ENCODE measurements at regions not wholly inside any gene's neighbourhood (a gene's known extent, or its start where the extent isn't known, plus 50 kb on each side); places are given as distances from the start of the nearest gene placed in this dataset.
A peak's percentile ranks its signal among the peaks of the same experiment; 100 is the strongest.

GRCh38 chr6:137736911-137737310 is 130.1 kb upstream of the TNFAIP3 start:
- no peak for DNase-seq

GRCh38 chr6:137737836-137738596 is 129.0 kb upstream of the TNFAIP3 start:
- DNase-seq = no peak

- DNase-seq = no peak
These were observed 128.0 kb upstream of the TNFAIP3 start for GRCh38 chr6:137738931-137739504.

- no peak for DNase-seq
These were observed 127.5 kb upstream of the TNFAIP3 start for GRCh38 chr6:137739544-137739943.

GRCh38 chr6:137740091-137740755 is 126.8 kb upstream of the TNFAIP3 start:
- no peak for DNase-seq

- no peak for DNase-seq
These were observed 125.9 kb upstream of the TNFAIP3 start for GRCh38 chr6:137740967-137741761.

GRCh38 chr6:137743493-137743892 is 123.6 kb upstream of the TNFAIP3 start:
- no peak for DNase-seq

- DNase-seq = no peak
These were observed 122.2 kb upstream of the TNFAIP3 start for GRCh38 chr6:137744877-137745276.

GRCh38 chr6:137745321-137745720 is 121.7 kb upstream of the TNFAIP3 start:
- DNase-seq = no peak

- DNase-seq = no peak
These were observed 120.8 kb upstream of the TNFAIP3 start for GRCh38 chr6:137746264-137746663.

- peak; percentile 31 for DNase-seq
These were observed 117.3 kb upstream of the TNFAIP3 start for GRCh38 chr6:137749696-137750211.

GRCh38 chr6:137750297-137750696 is 116.8 kb upstream of the TNFAIP3 start:
- no peak for DNase-seq

- DNase-seq = no peak
These were observed 115.1 kb upstream of the TNFAIP3 start for GRCh38 chr6:137751768-137752560.

GRCh38 chr6:137754366-137754765 is 112.7 kb upstream of the TNFAIP3 start:
- DNase-seq = no peak

GRCh38 chr6:137754866-137755265 is 112.2 kb upstream of the TNFAIP3 start:
- no peak for DNase-seq

GRCh38 chr6:137755284-137755683 is 111.8 kb upstream of the TNFAIP3 start:
- DNase-seq = no peak

GRCh38 chr6:137756788-137757187 is 110.3 kb upstream of the TNFAIP3 start:
- DNase-seq = no peak

GRCh38 chr6:137758661-137759060 is 108.4 kb upstream of the TNFAIP3 start:
- no peak for DNase-seq

- no peak for DNase-seq
These were observed 107.4 kb upstream of the TNFAIP3 start for GRCh38 chr6:137759624-137760023.

- DNase-seq = no peak
These were observed 106.0 kb upstream of the TNFAIP3 start for GRCh38 chr6:137761072-137761471.

GRCh38 chr6:137761487-137761886 is 105.6 kb upstream of the TNFAIP3 start:
- DNase-seq = no peak
